IMR-90 (cell line): ENCODE measurements at regions not wholly inside any gene's neighbourhood (a gene's known extent, or its start where the extent isn't known, plus 50 kb on each side); places are given as distances from the start of the nearest gene placed in this dataset.

Experiments
- ATAC-seq: fragments of 200-7000 bp; cut with Tn5 transposase; 2 replicates; pipeline ENCODE4 v1.9.1; 2020; ENCODE audit warnings: low read depth, mild to moderate bottlenecking, moderate library complexity
- BruUV-seq: library from RNA; stranded (reverse); fragments of 400-500 nt; replicated peaks from 2 replicates; lab custom pipeline; 2021; lab: Mats Ljungman, UMichigan
- CTCF ChIA-PET: fragments of 300-600 bp; formaldehyde crosslinking; extraction: SDS; loops from one replicate; lab custom pipeline; 2021; ENCODE audit warnings: antibody characterized with exemption; lab: Yijun Ruan, JAX
- POLR2A ChIA-PET: fragments of 300-600 bp; sonication (Branson Sonifier 250); formaldehyde crosslinking; loops from one replicate; lab custom pipeline; 2022; ENCODE audit warnings: antibody characterized with exemption; ENCODE audit not compliant: unreplicated experiment; lab: Charles Lee
- DNase-seq: peaks from one replicate; pipeline ENCODE4 v3.0.0; 2013
- H2AFZ ChIP-seq: replicated peaks from 2 replicates; pipeline ENCODE3; 2013; ENCODE audit warnings: low read length, mild to moderate bottlenecking; ENCODE audit not compliant: poor library complexity
- H2AK5ac ChIP-seq: 2 replicates; pipeline ENCODE4 v1.6.1; 2013; ENCODE audit warnings: low read depth, low read length, inconsistent platforms
- H2AK9ac ChIP-seq: replicated peaks from 2 replicates; pipeline ENCODE3; 2013; ENCODE audit warnings: mild to moderate bottlenecking, low read depth, low read length, moderate library complexity; ENCODE audit not compliant: poor library complexity
- H2BK120ac ChIP-seq: 2 replicates; pipeline ENCODE4 v1.6.1; 2013; ENCODE audit warnings: low read depth, low read length, inconsistent platforms
- H2BK15ac ChIP-seq: 3 replicates; pipeline ENCODE4 v1.6.1; 2013; ENCODE audit warnings: low read depth, low read length, inconsistent platforms
- H2BK20ac ChIP-seq: 2 replicates; pipeline ENCODE4 v1.6.1; 2013; ENCODE audit warnings: low read depth, mild to moderate bottlenecking, inconsistent platforms, low read length, moderate library complexity
- H2BK5ac ChIP-seq: 2 replicates; pipeline ENCODE4 v1.6.1; 2013; ENCODE audit warnings: mild to moderate bottlenecking, low read depth, low read length, inconsistent platforms; ENCODE audit not compliant: poor library complexity, severe bottlenecking
- H3K14ac ChIP-seq: replicated peaks from 2 replicates; pipeline ENCODE4 v1.6.1; 2013; ENCODE audit warnings: low read depth, low read length, inconsistent platforms
- H3K18ac ChIP-seq: 2 replicates; pipeline ENCODE4 v1.6.1; 2013; ENCODE audit warnings: low read depth, low read length, control low read depth
- H3K23ac ChIP-seq: 2 replicates; pipeline ENCODE4 v1.6.1; 2013; ENCODE audit warnings: low read depth, low read length, inconsistent platforms
- H3K27ac ChIP-seq: 2 replicates; pipeline ENCODE4 v1.5.1; 2013; ENCODE audit warnings: mild to moderate bottlenecking, control low read depth, low read length; ENCODE audit not compliant: insufficient read depth
- H3K27me3 ChIP-seq: 2 replicates; pipeline ENCODE4 v1.6.1; 2013; ENCODE audit warnings: low read length; ENCODE audit not compliant: control insufficient read depth, insufficient read depth
- H3K36me3 ChIP-seq: 2 replicates; pipeline ENCODE4 v1.6.1; 2013; ENCODE audit warnings: low read length, mixed read lengths; ENCODE audit not compliant: control insufficient read depth, insufficient read depth
- H3K4ac ChIP-seq: 2 replicates; pipeline ENCODE4 v1.6.1; 2013; ENCODE audit warnings: low read depth, low read length, inconsistent platforms
- H3K4me1 ChIP-seq: 2 replicates; pipeline ENCODE4 v1.6.1; 2013; ENCODE audit warnings: low read length, mixed read lengths; ENCODE audit not compliant: control insufficient read depth, insufficient read depth
- H3K4me2 ChIP-seq: 2 replicates; pipeline ENCODE4 v1.6.1; 2013; ENCODE audit warnings: low read depth, mild to moderate bottlenecking, control low read depth, low read length, moderate library complexity
- H3K4me3 ChIP-seq: 2 replicates; pipeline ENCODE4 v1.5.1; 2013; ENCODE audit warnings: low read depth, mild to moderate bottlenecking, control low read depth, low read length, moderate library complexity; ENCODE audit not compliant: insufficient read depth
- H3K56ac ChIP-seq: 2 replicates; pipeline ENCODE4 v1.6.1; 2013; ENCODE audit warnings: low read length, inconsistent platforms; ENCODE audit not compliant: insufficient read depth; ENCODE audit errors: extremely low read depth
- H3K79me1 ChIP-seq, 2 experiments: 2 replicates each; pipeline ENCODE4 v1.6.1; 2013; ENCODE audit warnings: low read length in 2 of 2, inconsistent platforms in 1 of 2, low read depth in 1 of 2
- H3K9ac ChIP-seq: 2 replicates; pipeline ENCODE4 v1.6.1; 2013; ENCODE audit warnings: low read depth, low read length, control low read depth
- H3K9me1 ChIP-seq: 2 replicates; pipeline ENCODE4 v1.6.1; 2013; ENCODE audit warnings: low read length, inconsistent platforms; ENCODE audit not compliant: insufficient read depth
- H3K9me3 ChIP-seq: 2 replicates; pipeline ENCODE4 v1.6.1; 2013; ENCODE audit warnings: low read length; ENCODE audit not compliant: control insufficient read depth, insufficient read depth
- H4K20me1 ChIP-seq: 2 replicates; pipeline ENCODE4 v1.6.1; 2013; ENCODE audit warnings: low read length, inconsistent platforms; ENCODE audit not compliant: insufficient read depth
- H4K5ac ChIP-seq: 2 replicates; pipeline ENCODE4 v1.6.1; 2013; ENCODE audit warnings: mild to moderate bottlenecking, low read depth, low read length, control low read depth
- H4K8ac ChIP-seq, 2 experiments: 2 replicates each; pipeline ENCODE4 v1.6.1; 2013; ENCODE audit warnings: low read depth in 2 of 2, low read length in 2 of 2, control low read depth in 1 of 2, inconsistent platforms in 1 of 2
- H4K91ac ChIP-seq: 2 replicates; pipeline ENCODE4 v1.6.1; 2013; ENCODE audit warnings: low read depth, low read length, inconsistent platforms; ENCODE audit not compliant: insufficient read depth
- BHLHE40 ChIP-seq: fragments of 150-350 bp; IDR thresholded peaks from 2 replicates; pipeline ENCODE4 v1.6.1; 2016; ENCODE audit warnings: mild to moderate bottlenecking, low read depth, low read length
- CTCF ChIP-seq: conservative IDR thresholded peaks from 2 replicates; pipeline ENCODE4 v1.5.1; 2012; ENCODE audit warnings: mild to moderate bottlenecking, low read depth, low read length, improper control_type of control experiment
- ELK1 ChIP-seq: fragments of 150-350 bp; IDR thresholded peaks from 2 replicates; pipeline ENCODE4 v1.6.1; 2016; ENCODE audit warnings: low read depth, mild to moderate bottlenecking, low read length, moderate library complexity, borderline replicate concordance
- FOS ChIP-seq: fragments of 150-350 bp; IDR thresholded peaks from 2 replicates; pipeline ENCODE4 v1.6.1; 2016; ENCODE audit warnings: low read depth, low read length
- NFE2L2 ChIP-seq: fragments of 150-350 bp; IDR thresholded peaks from 2 replicates; pipeline ENCODE4 v1.6.1; 2016; ENCODE audit warnings: low read depth, mild to moderate bottlenecking, low read length
- RAD21 ChIP-seq: IDR thresholded peaks from 2 replicates; pipeline ENCODE4 v1.6.1; 2012; ENCODE audit warnings: low read length, improper control_type of control experiment
- RCOR1 ChIP-seq: IDR thresholded peaks from 2 replicates; pipeline ENCODE4 v1.6.1; 2012; ENCODE audit warnings: mild to moderate bottlenecking, low read length, improper control_type of control experiment; ENCODE audit not compliant: insufficient replicate concordance
- USF2 ChIP-seq: fragments of 150-350 bp; IDR thresholded peaks from 2 replicates; pipeline ENCODE4 v1.6.1; 2017; ENCODE audit warnings: mild to moderate bottlenecking, antibody characterized with exemption, low read length, low read depth
- WGBS, 2 experiments: methylation state at CpG; one replicate each; pipeline versions ENCODE4 v1.1.5 to v1.1.7; 2013; ENCODE audit warnings: missing lambda C conversion rate in 2 of 2; ENCODE audit not compliant: insufficient read length in 1 of 2; ENCODE audit errors: extremely low coverage in 2 of 2; 5-methylcytosine and 5-hydroxymethylcytosine counted together
- dilution Hi-C: fragments of 300-500 bp; cut with HindIII; formaldehyde crosslinking; loops from one replicate; pipeline ENCODE4 v1.14.3; 2018; ENCODE audit warnings: low sequenced_read_pairs; ENCODE audit not compliant: unreplicated experiment
- in situ Hi-C: fragments of 300-500 bp; cut with MboI; formaldehyde crosslinking; loops from 3 replicates; pipeline ENCODE4 v1.14.3; 2019; ENCODE audit warnings: low sequenced_read_pairs, inconsistent platforms, mixed read lengths
- intact Hi-C: fragments of 100-400 bp; cut with micrococcal nuclease; formaldehyde crosslinking; loops from 2 replicates; pipeline ENCODE4 v1.10.0; 2022

GRCh38 chr12:127594351-127594970 is 672.5 kb upstream of the TMEM132C start:
- H3K4me2 ChIP-seq, result no peak overlapping the region
- intact Hi-C loops, result no loop called here
- H4K8ac ChIP-seq, result no peak overlapping the region
- H3K27ac ChIP-seq, result no peak overlapping the region
- H3K4me3 ChIP-seq, result no peak overlapping the region
- no peak overlapping the region for H2BK15ac ChIP-seq
- H3K9me1 ChIP-seq, result no peaks in the 10 kb centered on the region
- WGBS, 2 experiments, result no CpG with 5 or more reads among the region's 6 CpGs
- H2AFZ ChIP-seq, result no peak overlapping the region
- DNase-seq (no peak), ATAC-seq (no peak)
- no peak overlapping the region for H2BK5ac ChIP-seq
- no peak overlapping the region for H2AK5ac ChIP-seq
- H3K4ac ChIP-seq, result no peak overlapping the region
- BruUV-seq, result no TSS peak
- no peak overlapping the region for H3K23ac ChIP-seq
- no peak overlapping the region for H2AK9ac ChIP-seq
- H3K18ac ChIP-seq, result no peak overlapping the region
- CTCF ChIA-PET, result no interaction called here
- H3K36me3 ChIP-seq, result no peaks in the 10 kb centered on the region
- H3K4me1 ChIP-seq, result no peaks in the 10 kb centered on the region
- POLR2A ChIA-PET, result no interaction called here
- H4K91ac ChIP-seq, result no peak overlapping the region
- no peak overlapping the region for H3K56ac ChIP-seq
- H2BK20ac ChIP-seq, result no peak overlapping the region
- in situ Hi-C loops, result no loop called here
- no peak overlapping the region for H3K9ac ChIP-seq
- H4K5ac ChIP-seq, result no peak overlapping the region
- no peak overlapping the region for H3K14ac ChIP-seq
- no peaks in the 10 kb centered on the region for H3K79me1 ChIP-seq
- H4K20me1 ChIP-seq, result no peaks in the 10 kb centered on the region
- no peaks in the 10 kb centered on the region for H3K9me3 ChIP-seq
- no peak for TF ChIP-seq FOS
- TF ChIP-seq NFE2L2, result no peak
- no peak for TF ChIP-seq USF2
- TF ChIP-seq CTCF, result no peak
- TF ChIP-seq RCOR1, result no peak
- no peak for TF ChIP-seq BHLHE40
- TF ChIP-seq RAD21, result no peak
- no peak for TF ChIP-seq ELK1
- H2BK120ac ChIP-seq, result no peak overlapping the region
- dilution Hi-C loops, result no loop called here
- no peaks in the 10 kb centered on the region for H3K27me3 ChIP-seq
